Nephron (organoid): ENCODE measurements at regions not wholly inside any gene's neighbourhood (a gene's known extent, or its start where the extent isn't known, plus 50 kb on each side); places are given as distances from the start of the nearest gene placed in this dataset.

Source experiments
- H3K27ac Mint-ChIP-seq, 3 experiments: 2 replicates each; pipeline ENCODE4 v1.8.0; 2020; ENCODE audit warnings: mixed read lengths in 3 of 3, mild to moderate bottlenecking in 2 of 3, moderate library complexity in 1 of 3
- H3K27me3 Mint-ChIP-seq: 2 replicates; pipeline ENCODE4 v1.8.0; 2021; ENCODE audit warnings: low read depth, mild to moderate bottlenecking, moderate library complexity, mixed read lengths
- H3K36me3 Mint-ChIP-seq: 2 replicates; pipeline ENCODE4 v1.8.0; 2020; ENCODE audit warnings: low read depth, mixed read lengths
- H3K4me1 Mint-ChIP-seq: 2 replicates; pipeline ENCODE4 v1.8.0; 2020; ENCODE audit warnings: mixed read lengths
- H3K4me3 Mint-ChIP-seq, 3 experiments: 2 replicates each; pipeline ENCODE4 v1.8.0; 2020; ENCODE audit warnings: mild to moderate bottlenecking in 3 of 3, mixed read lengths in 3 of 3, moderate library complexity in 2 of 3
- H3K9me3 Mint-ChIP-seq: 2 replicates; pipeline ENCODE4 v1.8.0; 2020; ENCODE audit warnings: mixed read lengths
- CTCF ChIP-seq, 3 experiments: fragments of 200-600 bp; sonication (generic); IDR thresholded peaks; one replicate each; pipeline ENCODE4 v1.5.0; 2021; ENCODE audit warnings: antibody characterized with exemption in 3 of 3; ENCODE audit not compliant: unreplicated experiment in 3 of 3

- no peaks in the 10 kb centered on the region for H3K9me3 Mint-ChIP-seq
- no peaks in the 10 kb centered on the region for H3K4me1 Mint-ChIP-seq
- no peaks in the 10 kb centered on the region for H3K36me3 Mint-ChIP-seq
- no peak for TF ChIP-seq CTCF (IDR thresholded peaks at IDR 0.05; ENCODE audit: unreplicated experiment in 3 of 3)
- no peaks in the 10 kb centered on the region for H3K27me3 Mint-ChIP-seq
- no peak overlapping the region for H3K27ac Mint-ChIP-seq
- H3K4me3 Mint-ChIP-seq = no peak overlapping the region
These were observed 151.3 kb upstream of the SP4 start for GRCh38 chr7:21276471-21277035.

GRCh38 chr7:21278944-21279343, 148.9 kb upstream of the SP4 start:
- H3K27me3 Mint-ChIP-seq = no peaks in the 10 kb centered on the region
- no peaks in the 10 kb centered on the region for H3K9me3 Mint-ChIP-seq
- no peak for TF ChIP-seq CTCF (IDR thresholded peaks at IDR 0.05; ENCODE audit: unreplicated experiment in 3 of 3)
- no peaks in the 10 kb centered on the region for H3K36me3 Mint-ChIP-seq
- H3K4me1 Mint-ChIP-seq = no peaks in the 10 kb centered on the region
- no peak overlapping the region for H3K4me3 Mint-ChIP-seq
- H3K27ac Mint-ChIP-seq = no peak overlapping the region

GRCh38 chr7:21281193-21281592, 146.7 kb upstream of the SP4 start:
- no peak overlapping the region for H3K27ac Mint-ChIP-seq
- H3K4me3 Mint-ChIP-seq = no peak overlapping the region
- H3K9me3 Mint-ChIP-seq = no peaks in the 10 kb centered on the region
- no peak for TF ChIP-seq CTCF (IDR thresholded peaks at IDR 0.05; ENCODE audit: unreplicated experiment in 3 of 3)
- H3K36me3 Mint-ChIP-seq = no peaks in the 10 kb centered on the region
- no peaks in the 10 kb centered on the region for H3K4me1 Mint-ChIP-seq
- no peaks in the 10 kb centered on the region for H3K27me3 Mint-ChIP-seq

- H3K27me3 Mint-ChIP-seq = no peaks in the 10 kb centered on the region
- H3K4me3 Mint-ChIP-seq = no peak overlapping the region
- H3K4me1 Mint-ChIP-seq = no peaks in the 10 kb centered on the region
- H3K36me3 Mint-ChIP-seq = no peaks in the 10 kb centered on the region
- TF ChIP-seq CTCF (IDR thresholded peaks at IDR 0.05; ENCODE audit: unreplicated experiment in 3 of 3) = no peak
- no peak overlapping the region for H3K27ac Mint-ChIP-seq
- H3K9me3 Mint-ChIP-seq = no peaks in the 10 kb centered on the region
These were observed 134.1 kb upstream of the SP4 start for GRCh38 chr7:21293771-21294170.

- H3K36me3 Mint-ChIP-seq = no peaks in the 10 kb centered on the region
- no peaks in the 10 kb centered on the region for H3K27me3 Mint-ChIP-seq
- no peak overlapping the region for H3K4me3 Mint-ChIP-seq
- no peak for TF ChIP-seq CTCF (IDR thresholded peaks at IDR 0.05; ENCODE audit: unreplicated experiment in 3 of 3)
- no peaks in the 10 kb centered on the region for H3K9me3 Mint-ChIP-seq
- H3K4me1 Mint-ChIP-seq = no peaks in the 10 kb centered on the region
- no peak overlapping the region for H3K27ac Mint-ChIP-seq
These were observed 128.1 kb upstream of the SP4 start for GRCh38 chr7:21299766-21300165.

- no peaks in the 10 kb centered on the region for H3K36me3 Mint-ChIP-seq
- peak in 2 of 3 experiments; percentile 15 to 16 for TF ChIP-seq CTCF (IDR thresholded peaks at IDR 0.05; ENCODE audit: unreplicated experiment in 3 of 3)
- H3K27ac Mint-ChIP-seq = no peak overlapping the region
- no peaks in the 10 kb centered on the region for H3K27me3 Mint-ChIP-seq
- H3K4me3 Mint-ChIP-seq = no peak overlapping the region
- H3K4me1 Mint-ChIP-seq = no peaks in the 10 kb centered on the region
- H3K9me3 Mint-ChIP-seq = no peaks in the 10 kb centered on the region
These were observed 127.2 kb upstream of the SP4 start for GRCh38 chr7:21300692-21301091.
